Renal cortical epithelial cell (primary cell): ENCODE measurements at regions not wholly inside any gene's neighbourhood (a gene's known extent, or its start where the extent isn't known, plus 50 kb on each side); places are given as distances from the start of the nearest gene placed in this dataset.

Experiments used
- DNase-seq: peaks from one replicate; pipeline ENCODE4 v3.0.0-alpha.2; 2011; ENCODE audit warnings: low read depth

DNA sequence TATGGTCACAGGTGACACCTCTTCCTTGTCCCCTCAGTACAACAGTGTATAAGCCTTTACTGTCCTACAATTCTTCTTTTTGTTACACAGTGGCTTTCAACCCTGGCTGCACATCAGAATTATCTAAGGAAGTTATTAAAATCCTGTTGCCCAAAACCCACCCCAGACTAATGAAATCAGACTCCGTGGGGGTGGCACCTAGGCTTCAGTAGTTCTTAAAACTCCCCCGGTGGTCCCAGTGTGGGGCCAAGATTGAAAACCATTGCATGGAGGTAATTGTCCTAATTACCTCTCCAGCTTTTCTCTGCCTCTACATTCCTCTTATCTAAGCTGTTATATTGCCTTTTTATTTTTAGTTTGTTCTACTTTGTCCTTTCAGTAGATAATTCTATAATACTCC is 172.8 kb downstream of the DAD1 start:
- no peak for DNase-seq

DNA sequence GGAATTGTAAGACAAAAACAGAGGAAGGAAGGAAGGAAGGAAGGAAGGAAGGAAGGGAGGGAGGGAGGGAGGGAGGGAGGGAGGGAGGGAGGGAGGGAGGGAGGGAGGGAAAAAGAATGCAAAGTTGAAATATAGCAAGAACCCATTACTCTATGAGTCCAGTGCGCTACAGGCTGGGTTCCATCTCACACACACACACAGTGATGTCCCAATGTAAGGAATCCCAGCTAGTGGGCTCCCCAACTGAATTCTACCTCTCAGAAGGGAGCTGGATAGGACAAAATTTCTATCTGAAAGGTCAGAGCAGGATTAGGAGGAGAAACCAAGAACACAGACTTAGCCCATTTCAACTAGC is 173.4 kb downstream of the DAD1 start:
- no peak for DNase-seq

DNA sequence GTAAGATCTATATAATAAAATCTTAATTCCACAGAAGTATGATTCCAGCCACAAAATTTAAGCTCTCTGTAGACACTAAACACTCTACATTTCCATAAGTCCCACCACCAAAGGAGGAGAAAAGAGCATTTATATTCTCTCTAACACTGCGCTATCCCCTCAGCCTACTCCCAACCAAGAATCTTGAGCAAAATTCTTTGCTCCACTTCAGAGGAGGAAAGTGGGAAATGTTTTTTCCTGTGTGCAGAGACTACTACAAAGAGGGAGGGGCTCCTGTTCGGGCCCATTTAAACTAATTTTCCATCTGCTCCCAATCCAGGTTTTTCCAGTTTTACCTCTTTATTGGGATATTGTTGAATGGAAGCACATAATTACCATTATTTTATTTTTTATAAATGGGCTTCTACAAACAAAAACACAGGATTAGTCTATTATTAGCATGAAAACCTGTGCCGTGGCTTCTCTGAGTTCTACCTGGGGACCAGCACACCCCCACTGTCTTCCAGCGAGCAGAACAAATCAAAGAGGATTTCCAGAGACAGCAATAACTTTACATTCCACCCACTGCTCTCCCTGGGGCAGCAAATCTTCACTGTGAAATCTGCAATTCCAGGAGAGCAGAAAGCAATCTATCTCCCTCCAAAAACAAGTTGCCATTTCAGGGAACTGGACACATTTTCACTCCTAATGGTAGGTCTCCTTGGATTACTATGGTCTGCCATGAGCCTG is 174.0 kb downstream of the DAD1 start:
- no peak for DNase-seq

DNA sequence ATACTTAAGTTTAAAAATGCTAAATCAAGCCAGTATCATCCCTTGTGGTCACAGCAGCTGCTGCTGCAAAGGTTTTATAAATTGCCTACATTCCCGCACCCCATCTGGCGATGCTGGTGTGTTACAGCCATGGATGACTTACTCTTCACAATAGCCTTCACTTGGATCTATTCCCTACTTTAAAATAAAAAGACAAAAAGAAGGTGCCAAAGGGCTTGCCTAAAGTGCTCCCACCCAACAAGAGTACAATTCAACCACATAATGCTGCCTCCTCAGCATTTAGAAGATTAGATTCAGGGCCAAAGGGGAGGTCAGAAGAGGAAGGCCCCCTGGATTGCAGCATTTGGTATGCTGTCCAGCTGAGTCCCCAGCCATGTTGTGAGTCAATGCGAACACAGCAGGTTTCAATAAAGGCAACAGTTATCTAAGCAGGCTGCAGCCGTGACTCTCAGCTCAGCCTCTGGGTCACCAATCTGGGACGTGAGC is 176.1 kb downstream of the DAD1 start:
- peak; percentile 48 for DNase-seq

DNA sequence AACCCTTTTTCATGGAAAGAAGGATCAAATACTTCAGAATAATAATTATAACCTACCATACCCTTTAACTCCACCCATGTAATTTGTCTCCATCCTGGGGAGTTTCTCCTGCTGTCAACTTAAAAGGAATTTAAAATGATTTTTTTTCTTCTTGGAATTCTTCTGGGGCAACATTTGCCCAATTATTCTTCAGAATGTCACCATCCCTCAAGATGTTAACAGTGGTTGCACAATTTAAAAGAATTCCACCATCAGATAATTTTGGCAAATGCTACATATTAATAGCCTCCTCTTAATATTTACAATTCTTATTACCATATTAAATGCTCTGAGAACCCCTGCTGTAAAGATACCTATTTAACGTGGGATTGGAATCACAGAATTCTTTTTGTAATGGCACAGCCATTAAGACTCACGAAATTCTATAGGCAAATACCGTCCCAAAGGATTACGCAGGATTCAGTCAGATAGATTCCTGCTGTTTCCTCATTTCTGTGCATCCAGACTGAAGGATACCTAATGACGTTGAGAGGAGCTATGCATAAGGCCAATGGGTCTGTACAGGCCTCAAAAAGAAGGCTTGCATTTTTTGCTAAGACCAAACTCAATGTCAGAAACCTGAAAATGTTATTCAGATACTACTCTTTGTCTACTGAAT is 177.5 kb downstream of the DAD1 start:
- no peak for DNase-seq

DNA sequence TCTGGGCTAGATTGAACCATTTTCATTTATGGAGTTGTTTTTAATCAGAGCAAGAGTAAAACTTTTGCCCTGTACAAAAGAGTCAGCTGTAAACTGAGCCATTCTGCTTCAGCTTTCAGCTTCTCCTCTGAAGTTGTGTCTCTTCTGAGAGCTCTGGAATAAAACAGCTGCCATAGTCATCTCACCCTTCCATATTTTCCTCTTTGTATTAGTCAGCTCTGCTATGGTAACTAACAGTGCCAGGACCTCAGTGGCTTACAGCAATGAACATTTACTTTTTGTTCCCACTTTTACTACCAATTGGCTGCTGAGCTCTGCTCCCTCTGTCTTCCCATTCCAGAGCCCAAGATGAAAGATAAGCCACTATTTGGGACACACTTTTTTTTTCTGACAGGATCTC is 178.5 kb downstream of the DAD1 start:
- DNase-seq, result no peak

DNA sequence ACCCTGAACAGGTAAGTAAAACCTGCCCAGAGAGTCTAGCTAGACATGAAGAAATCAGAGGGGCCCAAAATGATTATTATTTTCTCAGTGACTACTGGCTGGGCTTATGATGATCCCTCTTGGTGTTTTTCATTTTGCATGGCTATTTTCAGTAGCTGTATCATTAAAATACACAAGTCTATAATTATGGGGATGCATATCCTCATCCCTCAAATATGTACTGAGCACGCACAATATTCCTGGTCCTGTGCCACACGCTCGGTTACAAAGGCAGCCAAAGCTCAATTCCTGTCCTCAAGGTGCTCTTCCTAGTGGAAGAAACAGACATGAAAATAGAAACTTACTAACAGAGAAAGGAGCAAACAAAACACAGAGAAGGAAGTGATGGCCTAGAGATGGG is 180.0 kb downstream of the DAD1 start:
- DNase-seq, result no peak

DNA sequence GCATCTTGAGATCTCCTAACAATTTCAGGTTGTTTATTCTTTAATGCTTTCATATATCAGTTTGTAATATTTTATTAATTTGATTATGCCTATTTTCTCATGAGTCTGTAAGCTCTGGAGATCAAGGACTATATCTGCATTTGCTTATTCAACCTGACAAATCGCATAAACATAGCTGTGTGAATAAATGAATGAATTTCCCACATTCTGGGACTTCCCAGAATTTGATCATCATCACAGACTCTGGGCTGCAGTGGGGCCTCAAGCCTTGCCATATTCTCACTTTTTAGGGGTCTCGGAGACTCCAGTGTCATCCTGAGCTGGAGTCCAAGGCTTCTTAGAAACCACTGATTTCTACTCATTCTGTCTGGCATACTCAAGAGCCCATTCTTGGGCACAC is 180.5 kb downstream of the DAD1 start:
- DNase-seq, result no peak

DNA sequence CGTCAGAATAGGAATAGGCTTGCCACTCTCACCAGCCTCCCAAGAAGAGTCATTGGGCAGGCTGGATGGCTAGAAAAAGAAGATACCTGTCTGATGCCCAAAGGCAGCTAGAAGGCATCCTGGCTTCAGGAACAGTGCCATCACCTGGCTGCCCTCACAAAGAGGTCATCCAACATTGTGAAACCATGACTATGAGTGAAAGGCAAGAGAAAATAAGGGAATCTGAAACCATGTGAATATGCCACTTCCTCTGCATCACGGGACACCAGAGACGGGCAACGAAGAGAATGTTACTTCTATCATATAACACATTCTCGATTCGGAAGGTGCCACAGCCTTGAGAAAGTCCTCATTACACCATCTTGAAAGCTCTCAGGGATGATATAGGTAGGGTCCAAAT is 182.0 kb downstream of the DAD1 start:
- no peak for DNase-seq

DNA sequence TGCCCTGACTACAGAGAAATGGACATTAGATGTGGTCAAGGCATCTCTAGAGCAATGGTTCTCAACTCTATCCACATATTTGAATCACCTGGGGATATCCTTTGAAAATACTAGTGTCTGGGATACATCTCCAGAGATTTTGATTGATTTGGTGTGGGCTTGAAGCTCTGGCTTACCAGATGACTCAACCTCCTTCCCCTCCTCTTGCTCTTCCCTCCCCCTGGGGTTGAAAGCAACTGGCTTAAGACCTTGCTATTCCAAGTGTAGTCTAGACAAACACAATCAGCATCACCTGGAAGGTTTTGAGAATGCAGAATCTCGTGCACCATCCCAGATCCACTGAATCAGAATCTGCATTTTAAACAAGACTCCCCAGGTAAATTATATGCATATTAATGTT is 183.8 kb downstream of the DAD1 start:
- no peak for DNase-seq

DNA sequence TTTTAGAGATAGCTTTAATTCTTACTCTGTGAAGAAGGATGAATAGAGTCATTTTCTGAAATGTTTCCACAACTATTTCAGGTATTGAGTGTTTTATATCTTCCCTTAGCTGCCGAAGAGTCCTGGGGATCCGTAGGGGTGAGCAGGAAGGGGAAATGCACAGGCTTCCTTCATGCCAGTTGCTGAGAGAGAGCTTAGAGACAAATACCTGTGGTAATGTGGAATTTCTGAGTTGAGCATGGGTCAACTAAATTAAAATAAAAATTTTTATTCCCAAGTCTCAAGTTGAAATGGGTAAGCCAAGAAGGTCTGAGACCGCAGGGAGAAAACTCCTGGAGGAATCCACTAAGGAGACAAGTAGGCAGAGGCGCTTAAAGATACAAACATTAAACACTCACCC is 185.7 kb downstream of the DAD1 start:
- peak; percentile 7 for DNase-seq

DNA sequence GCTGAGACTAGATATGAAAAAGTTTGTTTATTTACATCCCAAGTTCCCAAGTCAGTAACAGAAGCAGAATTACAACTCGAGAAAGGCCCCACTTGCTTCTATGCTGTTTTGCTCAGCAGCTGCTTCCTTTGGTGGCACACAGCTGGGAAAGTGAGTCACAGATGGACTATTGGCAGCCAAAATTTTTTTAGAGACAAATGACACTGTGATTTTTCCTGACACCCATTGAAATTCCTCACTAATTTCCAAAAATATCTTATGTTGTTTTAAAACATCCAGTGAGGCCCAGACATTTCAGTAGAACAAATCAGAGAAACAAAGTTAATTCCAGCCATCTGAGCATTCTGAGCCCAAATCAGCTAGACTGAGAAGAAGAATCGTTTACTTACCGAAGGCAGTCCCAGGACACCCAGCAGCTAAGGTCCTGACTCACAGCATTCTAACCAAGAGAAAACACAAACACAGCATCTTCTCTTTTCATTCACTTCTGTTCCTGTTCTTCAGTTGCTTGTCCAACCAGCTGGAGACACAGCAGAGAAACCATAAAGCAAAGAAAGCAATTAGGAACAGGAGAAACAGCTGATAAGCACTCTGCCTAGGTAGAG is 188.3 kb downstream of the DAD1 start:
- DNase-seq, result no peak

DNA sequence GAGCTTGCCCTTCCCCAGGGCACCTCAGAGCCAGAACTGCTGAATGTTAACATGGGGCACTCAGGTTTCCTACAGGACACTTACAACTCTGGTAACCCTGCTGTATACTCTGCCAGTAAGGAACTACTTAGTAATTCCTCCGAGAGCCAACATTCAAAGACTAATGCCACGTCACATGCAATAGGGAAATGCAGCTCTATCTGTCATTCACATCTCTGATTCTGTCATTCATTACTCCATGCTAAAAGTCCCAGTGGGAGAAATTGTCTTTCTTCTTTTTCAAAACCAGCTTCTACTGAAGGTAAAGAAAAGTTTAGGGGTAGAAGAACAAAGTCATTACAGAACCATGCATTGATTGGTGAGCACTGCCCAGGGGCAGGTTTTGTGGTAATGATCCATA is 189.2 kb downstream of the DAD1 start:
- DNase-seq, result peak; percentile 3

DNA sequence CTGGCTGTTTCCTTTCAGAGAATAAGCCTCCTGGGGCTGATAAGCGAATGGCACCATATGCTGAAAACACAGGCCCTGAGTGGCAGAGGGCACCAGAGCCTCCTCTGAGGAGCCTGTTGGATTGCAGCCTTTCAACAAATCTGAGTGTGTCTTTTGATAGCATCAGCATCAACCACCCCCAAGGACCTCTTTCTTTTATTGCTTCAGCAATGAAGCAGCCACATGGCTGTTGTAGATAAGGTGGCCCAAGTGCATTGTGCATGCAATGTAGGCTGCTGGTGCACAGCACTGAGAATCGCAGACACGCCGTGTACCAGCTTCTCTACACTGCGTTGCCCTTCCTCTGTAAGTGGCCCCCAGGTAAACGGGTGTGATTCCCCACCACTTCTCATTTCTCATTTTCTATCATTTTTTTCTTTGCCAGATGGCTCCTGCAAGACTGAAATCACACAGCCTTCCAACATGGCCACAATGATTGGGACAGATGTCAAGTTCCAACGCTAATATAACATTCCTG is 191.7 kb downstream of the DAD1 start:
- DNase-seq, result no peak

DNA sequence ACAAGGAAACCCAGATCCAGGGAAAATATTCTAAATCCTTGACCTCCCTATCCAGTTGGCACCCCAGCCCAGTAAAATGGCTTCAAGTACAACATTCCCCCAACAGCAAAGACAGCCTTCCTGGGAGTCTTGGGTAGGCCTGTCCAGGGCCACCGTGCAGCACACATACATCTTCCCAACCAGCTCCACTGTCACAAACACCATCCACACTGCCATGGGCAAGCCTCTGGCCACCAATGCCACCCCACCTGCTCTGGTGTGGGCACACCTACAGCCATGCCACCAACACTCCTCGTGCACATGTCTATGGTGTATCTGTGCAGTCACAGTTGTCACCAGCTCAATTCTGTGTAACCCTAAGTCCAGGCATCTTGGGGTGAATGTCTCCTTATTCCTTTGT is 193.2 kb downstream of the DAD1 start:
- DNase-seq, result no peak

DNA sequence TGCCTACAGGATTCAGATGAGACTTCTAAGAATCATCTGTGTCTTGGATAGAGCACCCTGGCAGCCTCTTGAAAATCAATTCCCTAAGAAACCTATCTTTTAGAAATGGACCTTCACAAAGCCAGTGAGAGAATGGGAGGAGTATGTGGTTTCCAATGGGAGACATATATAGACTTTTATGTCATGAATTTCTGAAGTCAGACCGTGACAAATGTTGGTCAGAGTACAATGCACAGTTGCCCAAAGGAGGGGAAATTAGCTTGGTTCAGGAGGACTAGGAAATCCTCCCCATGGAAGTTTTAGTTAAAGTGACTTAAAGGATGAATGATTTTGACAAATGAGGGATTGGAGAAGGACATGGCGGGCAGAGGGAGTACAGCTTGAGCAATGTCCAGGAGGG is 194.4 kb downstream of the DAD1 start:
- DNase-seq, result no peak

DNA sequence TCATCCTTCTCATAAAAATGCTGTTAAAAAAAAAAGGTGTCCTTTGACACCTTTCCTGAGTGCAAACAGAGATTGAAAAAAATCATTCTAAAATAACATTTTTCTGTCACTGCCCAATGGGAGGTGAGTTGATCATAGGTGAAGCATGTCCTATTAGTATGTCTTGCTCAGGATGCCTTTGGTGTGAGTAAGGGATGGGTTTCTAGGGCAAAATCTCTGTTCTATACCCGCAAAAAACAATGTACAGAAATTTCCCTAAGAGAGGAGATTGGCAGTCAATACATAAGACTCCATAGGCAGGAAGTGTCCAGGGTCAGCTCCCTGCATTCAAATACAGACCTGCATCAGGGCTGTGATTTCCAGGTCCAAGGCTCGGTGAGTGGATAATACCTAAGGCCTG is 195.2 kb downstream of the DAD1 start:
- no peak for DNase-seq

DNA sequence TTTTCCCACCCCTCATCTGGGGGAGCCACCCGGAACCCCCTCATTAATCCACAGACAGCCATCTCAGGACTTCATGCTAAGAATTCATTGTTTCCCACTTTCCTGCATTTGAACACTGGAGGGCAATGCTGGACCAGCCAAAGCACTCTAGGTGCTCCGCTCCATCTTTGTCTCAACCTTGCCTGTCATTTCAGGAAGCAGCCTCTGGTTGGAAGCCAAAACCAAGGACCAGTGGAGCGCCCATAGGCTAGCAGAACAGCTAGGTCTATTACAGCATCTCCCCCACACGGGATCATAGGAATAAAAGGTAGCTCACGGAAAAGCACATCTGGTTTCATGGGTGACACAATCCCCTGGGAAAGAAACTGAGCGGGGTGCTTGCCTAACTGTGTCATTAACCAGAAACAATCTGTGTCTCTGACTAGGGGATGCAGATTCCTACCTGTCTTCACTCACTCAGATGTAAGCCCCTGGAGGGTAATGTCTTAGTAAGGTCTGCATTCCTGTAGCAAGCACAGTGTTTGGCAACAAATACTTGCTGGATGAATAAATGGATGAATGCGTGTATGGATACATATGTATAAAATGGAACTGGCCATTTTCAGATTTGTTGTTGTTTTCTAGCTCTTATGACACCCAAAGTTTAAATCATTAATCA is 197.0 kb downstream of the DAD1 start:
- peak; percentile 75 for DNase-seq

DNA sequence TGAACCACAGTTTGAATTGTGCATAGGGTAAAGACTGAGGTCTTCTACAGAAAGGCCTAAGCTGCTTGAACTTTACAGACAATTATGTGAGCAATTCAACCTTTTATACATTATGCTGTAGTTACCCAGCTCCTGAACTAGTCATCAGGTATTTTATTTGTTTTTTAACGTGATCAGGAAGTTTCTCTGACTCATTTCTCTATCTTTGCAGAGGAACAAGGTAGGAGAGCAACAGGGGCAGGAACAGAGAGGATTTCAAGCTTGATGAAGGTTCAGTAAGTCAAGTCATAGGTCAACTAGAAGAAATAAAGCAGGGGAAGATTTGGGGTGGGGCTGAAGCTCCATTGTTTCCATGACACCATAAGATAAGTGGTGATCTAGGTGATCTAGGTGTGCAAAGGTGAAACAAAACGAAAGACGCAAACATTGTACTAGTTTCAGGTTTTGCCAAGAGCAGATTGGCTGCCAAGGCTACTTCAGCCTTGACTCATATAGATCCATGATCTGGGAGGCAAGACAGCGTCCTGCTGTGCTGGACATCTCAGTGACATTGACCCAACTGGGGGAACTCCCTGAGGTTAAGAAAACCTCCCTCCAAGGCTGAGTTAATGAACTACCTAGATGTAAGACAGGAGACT is 198.1 kb downstream of the DAD1 start:
- DNase-seq, result peak; percentile 76

DNA sequence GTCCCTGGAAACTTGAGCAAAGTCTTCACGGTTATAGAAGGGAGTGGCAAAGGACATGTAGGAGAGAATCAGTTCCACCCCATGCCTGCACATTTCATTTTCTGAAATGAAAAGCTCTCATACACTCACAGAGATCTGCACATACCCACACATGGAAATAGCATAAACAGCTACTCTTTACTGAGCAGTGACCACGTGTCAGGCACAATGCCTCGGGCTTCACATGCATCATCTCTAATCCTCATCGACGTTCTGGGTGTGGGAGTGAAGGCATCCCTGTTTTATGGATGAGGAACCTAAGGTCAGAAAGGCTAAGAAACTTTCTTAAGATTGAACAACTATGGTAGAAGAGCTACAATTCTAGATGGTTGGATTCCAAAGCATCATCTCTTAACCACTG is 198.8 kb downstream of the DAD1 start:
- no peak for DNase-seq

DNA sequence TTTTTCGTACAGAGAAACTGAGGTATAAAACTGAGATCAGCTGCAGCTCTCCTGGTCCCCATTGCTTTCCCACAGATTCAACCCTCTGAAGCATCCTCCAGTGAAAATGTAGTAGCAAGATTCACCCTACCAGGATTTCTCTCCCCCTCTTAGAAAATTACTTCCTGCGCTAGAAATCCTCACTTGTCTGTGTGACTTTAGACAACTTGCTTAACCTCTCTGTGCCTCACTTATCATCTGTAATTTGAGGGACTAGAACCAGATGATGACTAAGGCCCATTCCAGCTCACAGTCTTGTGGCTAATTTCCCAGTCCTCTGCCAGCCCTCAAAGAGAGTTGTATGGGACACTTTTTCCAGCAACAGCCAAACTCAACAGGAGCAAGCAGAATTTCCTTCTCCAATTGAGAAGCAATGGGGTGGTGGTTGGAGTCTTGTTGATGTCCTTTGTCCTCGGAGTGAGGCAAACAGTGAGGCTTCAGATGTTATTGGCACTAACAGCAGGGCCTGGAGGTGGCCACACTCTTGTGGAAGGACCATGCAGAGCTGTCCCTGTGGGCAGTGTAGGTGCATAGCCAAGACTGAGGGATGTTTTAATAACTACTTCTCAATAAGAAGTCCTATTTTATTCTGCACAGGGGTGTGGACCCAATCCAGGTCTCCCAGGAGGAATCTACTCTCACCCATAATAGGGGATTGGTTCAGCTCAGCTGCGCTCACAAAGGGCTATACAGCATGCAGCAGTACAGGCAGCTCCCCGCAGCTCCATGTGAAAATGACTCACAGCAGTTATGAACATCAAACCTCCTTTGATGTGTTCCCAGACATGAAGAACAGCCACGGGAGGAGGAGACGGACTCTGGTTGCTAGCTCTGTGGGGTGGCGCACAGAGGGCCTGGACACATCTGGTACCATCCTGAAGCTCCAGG is 200.1 kb downstream of the DAD1 start:
- DNase-seq, result peak; percentile 11
